ENCODE measurements at regions not wholly inside any gene's neighbourhood (a gene's known extent, or its start where the extent isn't known, plus 50 kb on each side); places are given as distances from the start of the nearest gene placed in this dataset.

- TF ChIP-seq, protein P1, sequence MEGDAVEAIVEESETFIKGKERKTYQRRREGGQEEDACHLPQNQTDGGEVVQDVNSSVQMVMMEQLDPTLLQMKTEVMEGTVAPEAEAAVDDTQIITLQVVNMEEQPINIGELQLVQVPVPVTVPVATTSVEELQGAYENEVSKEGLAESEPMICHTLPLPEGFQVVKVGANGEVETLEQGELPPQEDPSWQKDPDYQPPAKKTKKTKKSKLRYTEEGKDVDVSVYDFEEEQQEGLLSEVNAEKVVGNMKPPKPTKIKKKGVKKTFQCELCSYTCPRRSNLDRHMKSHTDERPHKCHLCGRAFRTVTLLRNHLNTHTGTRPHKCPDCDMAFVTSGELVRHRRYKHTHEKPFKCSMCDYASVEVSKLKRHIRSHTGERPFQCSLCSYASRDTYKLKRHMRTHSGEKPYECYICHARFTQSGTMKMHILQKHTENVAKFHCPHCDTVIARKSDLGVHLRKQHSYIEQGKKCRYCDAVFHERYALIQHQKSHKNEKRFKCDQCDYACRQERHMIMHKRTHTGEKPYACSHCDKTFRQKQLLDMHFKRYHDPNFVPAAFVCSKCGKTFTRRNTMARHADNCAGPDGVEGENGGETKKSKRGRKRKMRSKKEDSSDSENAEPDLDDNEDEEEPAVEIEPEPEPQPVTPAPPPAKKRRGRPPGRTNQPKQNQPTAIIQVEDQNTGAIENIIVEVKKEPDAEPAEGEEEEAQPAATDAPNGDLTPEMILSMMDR (conservative IDR thresholded peaks at IDR 0.05; ENCODE audit: low read depth, low read length): no peak
- Histone ChIP-seq H3K9ac (no peak overlapping the region), H3K36me3 (ENCODE audit: insufficient read depth) (no peaks in the 10 kb centered on the region), H3K4me2 (no peak overlapping the region), H4K20me1 (ENCODE audit: insufficient read depth) (no peaks in the 10 kb centered on the region), H3K79me2 (ENCODE audit: insufficient read depth, low read depth) (no peaks in the 10 kb centered on the region), H3K4me1 (ENCODE audit: low read depth, poor library complexity, severe bottlenecking) (no peaks in the 10 kb centered on the region), H3K27ac (no peak overlapping the region), H2AFZ (ENCODE audit: low read depth) (no peak overlapping the region), H3K27me3 (ENCODE audit: insufficient read depth, low read depth) (no peaks in the 10 kb centered on the region), H3K4me3 (IDR thresholded peaks at IDR 0.05; ENCODE audit: insufficient read depth, low read depth, low read length) (no peak overlapping the region)
Observed at GRCh38 chr3:83902787-83903533, 1055.8 kb upstream of the CADM2 start.

GRCh38 chr3:83913381-83913780 is 1045.4 kb upstream of the CADM2 start:
- no peaks in the 10 kb centered on the region for H4K20me1 ChIP-seq (ENCODE audit: insufficient read depth)
- no peak overlapping the region for H2AFZ ChIP-seq (ENCODE audit: low read depth)
- H3K4me2 ChIP-seq: no peak overlapping the region
- no peaks in the 10 kb centered on the region for H3K27me3 ChIP-seq (ENCODE audit: insufficient read depth, low read depth)
- no peaks in the 10 kb centered on the region for H3K4me1 ChIP-seq (ENCODE audit: low read depth, poor library complexity, severe bottlenecking)
- no peaks in the 10 kb centered on the region for H3K36me3 ChIP-seq (ENCODE audit: insufficient read depth)
- H3K27ac ChIP-seq: no peak overlapping the region
- no peak overlapping the region for H3K4me3 ChIP-seq (IDR thresholded peaks at IDR 0.05; ENCODE audit: insufficient read depth, low read depth, low read length)
- H3K79me2 ChIP-seq (ENCODE audit: insufficient read depth, low read depth): no peaks in the 10 kb centered on the region
- no peak overlapping the region for H3K9ac ChIP-seq
- TF ChIP-seq, protein P1 (conservative IDR thresholded peaks at IDR 0.05; ENCODE audit: low read depth, low read length): no peak

- TF ChIP-seq, protein P1 (conservative IDR thresholded peaks at IDR 0.05; ENCODE audit: low read depth, low read length): no peak
- H3K27me3 ChIP-seq (ENCODE audit: insufficient read depth, low read depth): no peaks in the 10 kb centered on the region
- no peak overlapping the region for H3K4me3 ChIP-seq (IDR thresholded peaks at IDR 0.05; ENCODE audit: insufficient read depth, low read depth, low read length)
- H2AFZ ChIP-seq (ENCODE audit: low read depth): no peak overlapping the region
- H3K4me1 ChIP-seq (ENCODE audit: low read depth, poor library complexity, severe bottlenecking): no peaks in the 10 kb centered on the region
- H3K27ac ChIP-seq: no peak overlapping the region
- no peak overlapping the region for H3K4me2 ChIP-seq
- no peaks in the 10 kb centered on the region for H3K79me2 ChIP-seq (ENCODE audit: insufficient read depth, low read depth)
- no peaks in the 10 kb centered on the region for H4K20me1 ChIP-seq (ENCODE audit: insufficient read depth)
- H3K36me3 ChIP-seq (ENCODE audit: insufficient read depth): no peaks in the 10 kb centered on the region
- H3K9ac ChIP-seq: no peak overlapping the region
Observed at GRCh38 chr3:83926291-83926690, 1032.5 kb upstream of the CADM2 start.

- no peaks in the 10 kb centered on the region for H3K79me2 ChIP-seq (ENCODE audit: insufficient read depth, low read depth)
- H3K27me3 ChIP-seq (ENCODE audit: insufficient read depth, low read depth): no peaks in the 10 kb centered on the region
- no peak overlapping the region for H3K4me2 ChIP-seq
- no peaks in the 10 kb centered on the region for H4K20me1 ChIP-seq (ENCODE audit: insufficient read depth)
- H3K27ac ChIP-seq: no peak overlapping the region
- TF ChIP-seq, protein P1 (conservative IDR thresholded peaks at IDR 0.05; ENCODE audit: low read depth, low read length): peak; percentile 33; the same call in 1 of the 2 replicates
- H3K36me3 ChIP-seq (ENCODE audit: insufficient read depth): no peaks in the 10 kb centered on the region
- H2AFZ ChIP-seq (ENCODE audit: low read depth): no peak overlapping the region
- H3K4me3 ChIP-seq (IDR thresholded peaks at IDR 0.05; ENCODE audit: insufficient read depth, low read depth, low read length): no peak overlapping the region
- H3K4me1 ChIP-seq (ENCODE audit: low read depth, poor library complexity, severe bottlenecking): no peaks in the 10 kb centered on the region
- H3K9ac ChIP-seq: no peak overlapping the region
Observed at GRCh38 chr3:83928391-83928790, 1030.4 kb upstream of the CADM2 start.
